HS-27A (cell line): ENCODE measurements at regions not wholly inside any gene's neighbourhood (a gene's known extent, or its start where the extent isn't known, plus 50 kb on each side); places are given as distances from the start of the nearest gene placed in this dataset.
A peak's percentile ranks its signal among the peaks of the same experiment; 100 is the strongest.

ENCODE experiments used
- DNase-seq: peaks from one replicate; pipeline ENCODE4 v3.0.0-alpha.2; 2012; ENCODE audit warnings: low read depth, missing footprints

DNA sequence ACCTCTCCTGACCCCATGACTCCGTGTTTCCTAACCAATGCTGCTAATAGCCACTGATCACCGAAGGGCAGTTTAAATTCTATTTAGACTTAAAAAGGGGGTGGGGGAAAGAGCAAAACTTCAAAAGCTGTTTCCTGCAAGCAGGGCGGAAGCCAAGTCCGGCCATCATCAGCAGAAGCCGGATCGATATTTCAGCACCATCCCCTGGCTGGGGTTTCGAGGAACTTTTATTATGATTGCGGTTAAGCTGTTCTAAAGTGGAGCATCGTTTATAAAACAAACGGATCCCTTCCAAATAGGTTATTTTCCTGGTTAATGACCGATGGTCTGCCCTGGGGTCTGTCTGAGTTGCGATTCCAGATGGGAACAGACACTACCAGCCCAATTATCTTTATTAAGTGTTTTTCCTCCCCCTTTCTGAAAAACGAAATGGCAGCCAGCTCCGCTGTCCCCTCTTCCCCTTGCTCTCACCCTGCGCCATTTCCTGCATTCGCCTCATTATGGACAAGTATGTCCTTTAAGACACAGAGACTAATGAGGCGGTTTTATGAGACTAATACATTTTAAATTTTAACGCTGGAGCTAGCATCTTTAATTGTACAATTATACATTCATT, 76.1 kb upstream of the IRX3 start:
- DNase-seq: no peak

DNA sequence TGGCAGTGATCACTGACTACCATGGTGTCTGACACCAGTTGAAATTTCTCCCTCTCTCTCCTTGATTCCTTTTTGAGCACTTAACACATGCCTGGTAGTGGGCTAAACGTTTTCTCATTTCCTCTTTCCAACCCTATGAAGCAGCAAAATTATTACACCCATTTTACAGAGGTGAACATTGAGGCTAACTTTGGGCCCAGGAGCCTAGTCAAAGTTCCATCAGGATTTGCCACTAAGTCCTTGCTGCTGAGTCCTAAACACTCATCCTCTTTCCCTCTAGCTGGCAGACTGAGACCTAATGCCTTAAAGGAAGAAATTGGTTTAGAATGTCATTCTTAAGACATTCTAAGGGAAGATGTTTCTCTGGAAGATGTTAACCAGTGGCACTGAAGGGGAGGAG, 74.7 kb upstream of the IRX3 start:
- no peak for DNase-seq

DNA sequence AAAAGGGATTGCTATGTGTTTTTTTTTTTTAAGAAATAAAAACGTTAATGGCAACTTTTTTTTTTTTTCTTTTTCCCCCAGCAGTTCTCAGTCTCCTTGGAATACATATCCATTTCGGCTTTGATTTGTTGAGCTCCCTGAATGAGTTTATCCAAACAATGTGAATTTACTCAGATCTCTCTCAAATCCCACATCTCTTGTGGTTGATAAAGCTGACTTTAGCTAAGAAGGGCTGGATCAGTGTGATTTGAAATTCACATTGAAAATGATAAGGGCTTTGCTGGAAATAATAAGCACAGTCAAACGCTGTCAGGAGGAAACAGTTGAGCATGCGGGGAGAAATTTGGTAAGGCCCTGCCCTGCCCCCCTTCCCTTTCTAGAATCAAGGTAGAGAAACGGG, 74.1 kb upstream of the IRX3 start:
- no peak for DNase-seq

DNA sequence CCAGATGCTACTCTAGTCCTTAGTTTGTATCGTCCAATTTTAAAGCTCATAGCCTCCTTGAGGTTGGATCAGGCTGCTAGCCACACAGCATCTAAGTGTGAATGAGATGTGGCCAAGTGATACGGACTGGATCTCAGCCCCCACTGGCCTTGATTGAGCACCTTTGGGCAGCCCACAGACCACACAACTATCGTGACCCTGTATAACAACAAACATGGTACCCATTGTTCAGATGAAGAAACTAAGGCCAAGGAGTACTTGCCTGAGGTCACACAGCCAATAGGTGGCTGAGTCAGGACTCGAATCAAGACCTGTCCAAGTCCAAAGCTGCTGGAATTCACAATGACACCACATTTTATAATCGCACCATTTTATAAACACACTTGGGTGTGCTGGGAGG, 73.0 kb upstream of the IRX3 start:
- DNase-seq: no peak

DNA sequence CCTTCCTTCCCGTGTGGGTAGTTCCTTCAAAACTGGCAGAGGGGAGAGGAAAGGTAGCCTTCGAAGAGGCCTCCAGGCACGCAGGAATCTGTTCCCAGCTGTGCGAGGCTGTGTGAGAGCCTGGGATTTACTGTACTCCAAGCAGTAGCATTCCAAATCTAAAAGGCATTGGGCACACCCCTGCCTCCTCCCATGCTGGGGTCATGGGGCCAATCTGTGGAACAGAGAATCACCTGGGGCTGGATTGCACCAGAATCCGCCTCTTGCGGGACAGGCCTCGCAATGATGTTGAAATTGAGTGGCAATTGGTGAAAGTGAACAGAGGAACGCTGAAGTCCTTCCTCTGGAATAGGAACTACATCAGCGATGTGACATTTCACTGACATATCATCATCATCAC, 72.5 kb upstream of the IRX3 start:
- DNase-seq: no peak

DNA sequence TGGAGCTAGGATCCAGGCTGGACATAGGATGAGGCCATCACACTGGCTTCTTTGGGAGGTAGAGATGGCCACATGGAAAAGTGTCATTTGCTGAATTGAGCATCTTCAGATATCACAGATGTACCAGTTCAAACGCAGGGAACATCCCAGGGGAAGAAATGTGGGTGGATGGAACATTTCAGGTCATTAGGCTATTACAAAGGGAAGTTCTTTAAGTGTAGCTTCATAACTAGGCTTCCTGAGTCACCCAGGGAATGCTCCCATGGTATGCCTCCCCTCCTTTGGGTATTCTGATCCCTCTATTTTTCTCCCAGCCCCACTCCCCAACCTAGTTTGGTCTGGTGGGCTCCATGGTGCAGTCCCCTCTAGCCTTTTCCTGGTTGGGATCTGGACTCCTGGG, 69.8 kb upstream of the IRX3 start:
- DNase-seq: no peak

DNA sequence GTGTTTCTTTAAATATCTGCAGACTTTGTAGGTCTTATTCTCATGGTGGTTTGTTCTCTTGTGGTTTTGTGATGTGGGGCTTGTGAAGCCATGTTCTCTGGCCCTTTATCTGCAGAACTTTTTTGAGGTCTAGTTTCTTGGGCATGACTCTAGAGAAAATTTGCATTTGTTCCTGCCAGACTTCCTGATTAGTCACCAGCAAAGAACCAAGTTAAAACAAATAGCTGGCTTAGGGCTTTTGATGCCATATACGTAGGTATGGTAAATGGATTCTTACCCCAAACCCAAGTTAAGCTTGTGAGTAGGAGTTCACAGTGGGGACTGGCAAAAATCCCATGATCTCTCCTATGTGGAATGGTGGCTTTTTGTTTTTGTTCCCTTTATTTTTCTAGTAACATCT, 68.7 kb upstream of the IRX3 start:
- DNase-seq: peak; percentile 9

DNA sequence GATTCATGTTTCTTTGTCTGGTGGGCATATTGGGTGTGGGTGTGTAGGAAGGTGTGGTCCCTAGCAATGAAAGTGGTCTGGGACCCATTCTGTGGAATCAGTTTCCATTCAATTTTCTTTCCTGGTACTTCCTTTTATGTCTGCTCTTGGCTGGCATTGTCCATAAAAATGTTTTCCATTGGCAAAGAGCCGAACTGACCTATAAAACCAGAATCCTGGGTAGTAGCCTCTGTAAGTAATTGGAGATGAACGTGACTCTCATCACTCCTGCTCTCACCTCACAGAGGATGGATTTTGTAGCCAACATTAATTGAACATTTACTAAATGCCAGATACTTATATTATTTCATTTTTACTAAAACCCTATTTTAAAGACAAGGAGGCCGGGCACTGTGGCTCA, 66.5 kb upstream of the IRX3 start:
- no peak for DNase-seq

DNA sequence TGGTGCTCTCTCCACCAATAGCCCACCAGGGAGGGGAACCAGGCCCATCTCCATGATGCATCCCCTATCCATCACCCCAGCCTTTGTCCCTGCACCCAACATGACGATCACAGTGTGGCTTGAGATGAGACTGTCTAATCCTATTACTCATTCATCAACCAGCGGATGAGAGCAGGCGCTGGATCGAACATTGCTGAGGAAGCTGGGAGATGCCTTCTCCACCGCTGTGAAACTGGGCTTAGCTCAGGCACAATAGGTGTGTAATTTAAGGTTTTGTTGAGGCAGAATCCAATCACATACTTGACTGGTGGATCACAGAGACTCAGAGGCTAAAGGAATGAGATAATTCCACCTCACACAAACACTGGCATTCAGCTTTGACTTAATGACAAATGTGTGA, 64.6 kb upstream of the IRX3 start:
- no peak for DNase-seq

DNA sequence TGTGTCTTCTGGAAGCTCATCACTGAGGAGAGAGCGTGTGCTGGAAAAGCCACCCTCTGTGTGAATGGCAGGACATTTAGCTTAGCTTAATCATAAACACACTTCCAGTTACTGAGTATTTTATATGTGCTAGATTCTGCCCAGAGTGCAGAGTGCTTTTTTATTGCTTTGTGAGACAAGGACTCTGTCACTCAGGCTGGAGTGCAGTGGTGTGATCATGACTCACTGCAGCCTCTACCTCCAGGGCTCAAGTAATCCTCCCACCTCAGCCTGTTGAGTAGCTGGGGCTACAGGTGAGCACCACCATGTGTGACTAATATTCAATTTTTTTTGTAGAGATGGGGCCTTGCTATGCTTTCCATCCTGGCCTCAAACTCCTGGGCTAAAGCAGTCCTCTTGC, 61.4 kb upstream of the IRX3 start:
- DNase-seq: no peak

DNA sequence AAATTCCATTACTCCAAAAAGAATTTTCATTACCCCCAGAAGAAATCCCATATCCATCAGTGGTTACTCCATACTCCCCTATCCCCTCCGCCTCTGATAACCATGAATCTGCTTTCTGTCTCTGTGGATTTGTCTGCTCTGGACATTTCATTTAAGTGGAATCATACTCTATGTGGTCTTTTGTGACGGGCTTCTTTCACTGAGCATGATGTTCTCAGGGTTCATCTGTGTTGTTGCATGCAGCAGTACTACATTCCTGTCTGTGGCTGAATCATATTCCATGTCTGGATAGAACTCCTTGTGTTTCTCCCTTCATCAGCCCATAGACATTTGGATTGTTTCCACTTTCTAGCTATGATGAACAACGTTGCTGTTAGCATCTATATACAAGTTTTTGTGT, 59.5 kb upstream of the IRX3 start:
- DNase-seq: no peak

DNA sequence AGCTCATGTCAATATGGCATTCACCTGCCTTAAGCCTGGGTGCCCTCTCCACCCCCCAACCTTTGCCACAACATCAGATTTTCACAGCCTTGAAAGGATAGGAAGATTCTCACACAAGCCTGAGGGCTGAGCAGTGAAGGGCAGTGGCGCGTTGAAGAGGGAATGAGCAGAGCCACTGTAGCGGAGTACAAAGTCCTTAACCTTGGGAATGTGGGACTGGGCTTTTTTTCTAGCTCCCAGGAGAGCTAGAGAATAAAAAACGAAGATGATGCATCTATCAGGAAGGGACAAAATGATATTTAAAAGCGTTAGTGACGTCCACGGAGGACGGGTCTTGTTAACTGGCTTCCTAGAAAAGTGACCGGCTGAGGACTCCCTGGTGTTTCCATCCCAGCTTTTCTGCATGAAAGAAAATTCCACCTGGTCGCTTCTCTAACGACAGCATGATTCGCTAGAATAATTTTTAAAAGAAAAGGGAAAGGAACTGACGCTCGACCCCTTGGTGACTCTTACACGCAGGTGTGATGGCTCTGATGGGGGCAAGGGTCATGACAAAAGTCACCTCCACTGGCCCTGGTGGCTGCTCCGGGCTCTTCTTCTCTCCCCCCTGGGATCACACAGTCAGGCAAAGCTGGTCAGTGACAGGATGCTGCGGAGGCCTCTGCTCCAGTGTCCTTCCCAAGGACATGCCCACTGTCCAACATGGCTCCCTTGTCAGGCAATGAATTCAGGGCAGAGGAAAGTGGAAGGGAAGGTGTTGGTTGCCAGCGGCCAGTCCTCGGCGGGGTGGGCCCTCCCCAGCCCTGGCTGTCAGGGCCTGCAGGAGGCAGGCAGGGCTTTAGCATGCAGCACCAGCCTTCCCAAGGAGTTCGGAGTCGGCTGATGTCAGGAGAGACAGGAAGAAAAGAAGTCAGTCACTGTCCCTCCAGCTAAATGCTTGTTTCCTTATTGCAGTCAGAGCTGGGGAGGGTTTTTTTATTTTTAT, 58.4 kb upstream of the IRX3 start:
- DNase-seq: no peak

DNA sequence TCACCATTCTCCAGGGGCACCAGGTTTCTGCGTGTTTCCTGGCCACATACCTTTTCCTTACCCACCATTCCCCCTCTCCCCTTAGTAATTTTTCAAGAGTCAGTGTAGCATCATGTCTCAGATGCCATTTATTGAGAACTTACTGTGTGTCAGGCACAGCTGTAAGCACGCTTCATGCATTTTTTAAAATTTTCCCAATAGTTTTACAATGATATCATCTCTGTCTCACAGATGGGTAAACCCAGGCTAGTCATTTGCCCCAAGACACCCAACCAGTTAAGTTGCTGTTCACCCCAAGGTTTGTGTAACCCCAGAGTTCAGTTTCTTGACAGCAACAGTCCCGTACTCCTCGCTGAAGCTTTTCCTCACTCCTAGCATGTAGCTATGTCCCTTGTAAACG, 56.4 kb upstream of the IRX3 start:
- DNase-seq: peak; percentile 43

DNA sequence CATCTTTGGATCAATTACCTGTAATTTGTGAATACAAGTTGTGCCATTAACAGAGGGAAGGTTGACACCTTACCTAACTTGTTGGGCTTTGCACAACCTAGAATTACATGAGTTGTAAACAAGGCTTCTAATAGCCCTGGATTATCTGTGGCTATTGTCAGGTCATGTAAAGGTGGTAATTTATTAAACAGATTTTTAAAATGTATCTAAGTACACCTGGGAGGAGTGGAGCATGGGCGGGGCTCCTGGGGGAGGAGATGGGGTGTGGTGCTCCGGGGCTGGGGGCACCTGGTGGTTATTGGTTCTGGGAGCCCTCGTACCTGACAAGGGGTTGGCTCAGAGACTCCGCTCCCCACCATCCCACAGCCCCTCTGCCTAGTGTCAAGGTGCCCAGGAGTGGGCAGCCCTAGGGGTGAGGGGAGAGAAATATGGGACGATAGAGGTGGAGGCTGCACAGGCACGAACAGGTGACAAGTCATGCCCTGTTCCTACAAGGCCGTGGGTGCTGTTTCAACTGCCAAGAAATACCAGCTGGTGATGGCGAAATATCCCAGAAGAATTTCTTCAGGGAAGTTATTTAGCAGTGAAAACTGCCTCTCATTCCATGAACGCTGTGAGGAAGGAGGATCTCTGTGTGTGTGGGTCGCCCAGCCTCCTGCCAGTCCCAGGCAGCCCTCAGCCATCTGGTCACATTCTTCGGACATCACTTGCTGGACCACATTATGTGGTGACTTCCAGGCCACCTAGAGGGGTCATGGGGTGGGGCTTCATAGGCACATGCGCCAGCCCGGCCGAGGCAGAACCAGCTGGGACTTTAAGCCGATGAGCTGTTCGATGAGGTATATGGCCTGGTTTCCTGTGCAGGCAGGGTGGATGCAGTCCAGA, 55.5 kb upstream of the IRX3 start:
- DNase-seq: peak; percentile 59

DNA sequence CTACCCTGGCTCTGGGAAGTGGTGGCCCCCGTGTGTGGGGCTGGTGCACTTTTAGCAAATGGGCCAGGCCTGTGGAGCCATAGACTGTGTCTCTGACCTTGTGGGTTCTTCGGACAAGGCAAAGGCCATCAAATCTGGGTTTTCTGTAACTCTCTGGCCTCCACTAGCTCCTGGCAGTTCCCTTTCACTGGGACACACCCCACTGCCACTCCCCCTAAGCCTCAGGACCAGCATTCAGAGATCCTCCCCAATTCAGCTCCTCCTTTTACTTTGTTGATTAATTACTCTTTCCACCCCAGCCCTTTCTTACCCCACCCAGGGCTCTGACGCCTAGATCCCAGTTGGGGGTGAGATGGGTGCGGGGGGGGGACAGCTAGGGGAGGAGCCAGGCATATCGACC, 53.9 kb upstream of the IRX3 start:
- no peak for DNase-seq

DNA sequence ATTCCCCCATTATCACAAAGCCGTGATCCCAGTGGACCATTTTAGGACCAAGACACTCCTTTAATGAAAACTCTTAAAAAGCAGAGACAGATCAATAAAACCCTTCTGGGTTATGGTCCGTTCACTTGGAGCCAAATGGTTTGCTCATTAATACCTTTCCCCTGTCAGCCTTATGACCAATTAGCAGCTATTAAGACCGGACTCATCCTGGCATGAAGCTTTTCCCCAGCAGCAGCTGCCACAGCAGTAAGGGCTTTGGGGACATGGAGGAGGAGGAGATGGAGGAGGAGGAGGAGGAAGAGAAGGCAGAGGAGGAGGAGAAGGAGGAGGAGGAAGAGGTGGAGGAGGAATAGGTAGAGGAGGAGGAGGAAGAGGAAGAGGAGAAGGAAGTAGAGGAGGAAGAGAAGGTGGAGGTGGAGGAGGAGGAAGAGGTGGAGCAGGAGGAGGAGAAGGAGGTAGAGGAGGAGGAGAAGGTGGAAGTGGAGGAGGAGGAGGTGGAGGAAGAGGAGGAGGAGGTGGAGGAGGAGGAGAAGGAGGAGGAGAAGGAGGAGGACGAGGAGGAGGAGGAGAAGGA, 50.1 kb upstream of the IRX3 start:
- no peak for DNase-seq
